ENCODE measurements at regions not wholly inside any gene's neighbourhood (a gene's known extent, or its start where the extent isn't known, plus 50 kb on each side); places are given as distances from the start of the nearest gene placed in this dataset.

GRCh38 chr1:163766257-163766918 lies 444.6 kb downstream of the NUF2 start:
- TF ChIP-seq, protein P1, sequence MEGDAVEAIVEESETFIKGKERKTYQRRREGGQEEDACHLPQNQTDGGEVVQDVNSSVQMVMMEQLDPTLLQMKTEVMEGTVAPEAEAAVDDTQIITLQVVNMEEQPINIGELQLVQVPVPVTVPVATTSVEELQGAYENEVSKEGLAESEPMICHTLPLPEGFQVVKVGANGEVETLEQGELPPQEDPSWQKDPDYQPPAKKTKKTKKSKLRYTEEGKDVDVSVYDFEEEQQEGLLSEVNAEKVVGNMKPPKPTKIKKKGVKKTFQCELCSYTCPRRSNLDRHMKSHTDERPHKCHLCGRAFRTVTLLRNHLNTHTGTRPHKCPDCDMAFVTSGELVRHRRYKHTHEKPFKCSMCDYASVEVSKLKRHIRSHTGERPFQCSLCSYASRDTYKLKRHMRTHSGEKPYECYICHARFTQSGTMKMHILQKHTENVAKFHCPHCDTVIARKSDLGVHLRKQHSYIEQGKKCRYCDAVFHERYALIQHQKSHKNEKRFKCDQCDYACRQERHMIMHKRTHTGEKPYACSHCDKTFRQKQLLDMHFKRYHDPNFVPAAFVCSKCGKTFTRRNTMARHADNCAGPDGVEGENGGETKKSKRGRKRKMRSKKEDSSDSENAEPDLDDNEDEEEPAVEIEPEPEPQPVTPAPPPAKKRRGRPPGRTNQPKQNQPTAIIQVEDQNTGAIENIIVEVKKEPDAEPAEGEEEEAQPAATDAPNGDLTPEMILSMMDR (IDR thresholded peaks at IDR 0.05) = no peak
- no peak for TF ChIP-seq POLR2A (IDR thresholded peaks at IDR 0.05)
